ENCODE measurements at regions not wholly inside any gene's neighbourhood (a gene's known extent, or its start where the extent isn't known, plus 50 kb on each side); places are given as distances from the start of the nearest gene placed in this dataset.

GRCh38 chr7:114183311-114184088, 231.1 kb upstream of the FOXP2 start:
- DNase-seq (ENCODE audit: low read depth) = no peak
- Histone ChIP-seq H3K4me3 (ENCODE audit: low read depth, low read length) (no peak overlapping the region), H3K27me3 (ENCODE audit: control insufficient read depth, insufficient read depth, low read length) (no peaks in the 10 kb centered on the region), H3K36me3 (ENCODE audit: control insufficient read depth, insufficient read depth, low read length) (no peaks in the 10 kb centered on the region)
- no peak for TF ChIP-seq CTCF (IDR thresholded peaks at IDR 0.05; ENCODE audit: insufficient read depth, low read length, poor library complexity, severe bottlenecking)

DNA sequence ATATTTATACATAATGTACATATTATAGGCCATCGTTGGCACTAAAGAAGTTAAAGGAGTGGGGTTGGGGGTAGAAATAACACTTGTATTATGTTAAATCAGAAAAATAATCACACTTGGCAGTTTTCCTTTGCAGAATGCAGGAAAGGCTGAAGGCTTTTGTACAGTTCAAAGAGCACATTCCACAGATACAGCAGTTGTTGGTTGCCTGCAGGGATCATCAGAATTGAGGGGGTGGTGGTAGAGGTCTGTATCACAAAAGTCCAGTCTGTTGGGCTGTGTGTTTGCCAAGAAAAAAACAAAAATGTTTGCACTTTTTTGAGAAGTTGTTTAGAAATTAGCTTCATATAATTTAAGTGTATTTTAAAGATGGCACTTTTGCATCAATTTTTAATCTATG, 231.8 kb upstream of the FOXP2 start:
- no peak for DNase-seq (ENCODE audit: low read depth)
- H3K27me3 ChIP-seq (ENCODE audit: control insufficient read depth, insufficient read depth, low read length) = no peaks in the 10 kb centered on the region
- no peaks in the 10 kb centered on the region for H3K36me3 ChIP-seq (ENCODE audit: control insufficient read depth, insufficient read depth, low read length)
- H3K4me3 ChIP-seq (ENCODE audit: low read depth, low read length) = no peak overlapping the region
- TF ChIP-seq CTCF (IDR thresholded peaks at IDR 0.05; ENCODE audit: insufficient read depth, low read length, poor library complexity, severe bottlenecking) = no peak

DNA sequence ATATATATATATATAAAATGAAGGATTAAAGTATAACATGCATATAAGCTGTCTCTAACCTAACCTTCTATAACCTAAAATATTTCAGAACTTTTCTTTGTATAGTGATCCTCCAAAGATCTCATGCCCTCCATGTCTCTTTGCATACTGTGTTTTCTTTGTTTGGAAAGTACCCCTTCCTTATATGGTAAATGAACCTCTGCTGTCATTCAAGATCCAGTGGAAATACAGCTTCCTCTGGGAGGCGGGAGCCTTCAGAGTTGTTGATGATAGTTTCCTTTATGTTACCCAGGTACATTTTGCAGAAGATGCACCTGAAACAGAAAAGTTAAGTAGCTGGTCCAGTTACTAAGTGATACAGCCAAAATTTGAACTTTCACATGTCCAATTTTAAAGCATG, 233.3 kb upstream of the FOXP2 start:
- no peak overlapping the region for H3K4me3 ChIP-seq (ENCODE audit: low read depth, low read length)
- DNase-seq (ENCODE audit: low read depth) = no peak
- no peaks in the 10 kb centered on the region for H3K27me3 ChIP-seq (ENCODE audit: control insufficient read depth, insufficient read depth, low read length)
- TF ChIP-seq CTCF (IDR thresholded peaks at IDR 0.05; ENCODE audit: insufficient read depth, low read length, poor library complexity, severe bottlenecking) = no peak
- H3K36me3 ChIP-seq (ENCODE audit: control insufficient read depth, insufficient read depth, low read length) = no peaks in the 10 kb centered on the region

DNA sequence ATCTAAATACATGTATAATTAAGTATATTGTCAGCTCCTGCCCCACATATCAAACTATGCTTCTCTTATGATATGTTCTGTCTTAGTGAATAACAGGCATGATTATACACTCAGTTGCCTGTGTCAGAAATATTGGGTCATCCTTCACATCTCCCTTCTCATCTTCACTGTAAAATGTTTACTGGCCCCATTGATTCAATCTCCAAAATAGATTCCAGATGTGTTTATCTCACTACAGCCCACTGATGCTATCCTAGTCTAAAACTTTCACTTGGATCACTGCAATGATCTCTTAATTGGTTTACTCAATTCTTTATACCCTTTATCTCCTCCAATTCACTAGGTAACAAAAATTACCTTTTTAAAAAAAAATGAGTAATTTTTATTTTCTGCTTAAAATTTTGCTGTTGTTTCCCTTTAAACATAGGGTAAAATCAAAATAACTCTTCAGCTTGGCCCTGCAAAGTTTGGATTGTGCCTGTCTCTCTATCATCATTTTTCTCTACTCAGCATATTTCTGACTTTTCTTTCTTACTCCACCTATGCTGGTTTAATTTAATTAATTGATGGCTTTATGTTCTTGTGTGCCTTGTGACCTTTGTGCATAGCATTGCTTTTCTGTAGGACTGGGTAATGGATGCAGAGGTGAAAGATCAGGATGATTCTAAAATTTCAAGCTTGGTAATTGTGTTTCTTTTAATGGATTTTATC, 233.9 kb upstream of the FOXP2 start:
- no peaks in the 10 kb centered on the region for H3K27me3 ChIP-seq (ENCODE audit: control insufficient read depth, insufficient read depth, low read length)
- H3K4me3 ChIP-seq (ENCODE audit: low read depth, low read length) = no peak overlapping the region
- no peak for TF ChIP-seq CTCF (IDR thresholded peaks at IDR 0.05; ENCODE audit: insufficient read depth, low read length, poor library complexity, severe bottlenecking)
- DNase-seq (ENCODE audit: low read depth) = no peak
- no peaks in the 10 kb centered on the region for H3K36me3 ChIP-seq (ENCODE audit: control insufficient read depth, insufficient read depth, low read length)

DNA sequence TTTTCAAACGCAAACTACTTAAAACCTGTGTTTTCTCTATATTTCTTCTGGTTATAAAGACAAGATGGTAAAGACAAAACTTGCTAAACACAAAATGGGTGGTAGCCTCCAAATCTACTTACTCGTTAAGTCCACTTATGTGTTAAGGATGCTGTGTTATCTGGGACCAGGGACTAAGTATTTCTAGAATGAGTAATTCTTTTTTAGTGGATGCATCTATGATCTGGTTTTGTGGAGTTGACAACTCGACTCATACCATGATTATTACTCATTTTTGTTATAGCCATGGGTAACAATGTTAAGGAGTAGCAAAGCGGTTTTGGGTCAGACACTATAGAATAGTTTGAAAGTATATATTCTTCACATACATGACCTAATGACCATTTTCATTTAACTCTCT, 239.5 kb upstream of the FOXP2 start:
- no peak for DNase-seq (ENCODE audit: low read depth)
- H3K36me3 ChIP-seq (ENCODE audit: control insufficient read depth, insufficient read depth, low read length) = no peaks in the 10 kb centered on the region

More for the DNA sequence above, 239.5 kb upstream of the FOXP2 start:
- H3K27me3 ChIP-seq (ENCODE audit: control insufficient read depth, insufficient read depth, low read length) = no peaks in the 10 kb centered on the region
- TF ChIP-seq CTCF (IDR thresholded peaks at IDR 0.05; ENCODE audit: insufficient read depth, low read length, poor library complexity, severe bottlenecking) = no peak
- H3K4me3 ChIP-seq (ENCODE audit: low read depth, low read length) = no peak overlapping the region
